Aorta (tissue), 5 donors: ENCODE measurements at regions not wholly inside any gene's neighbourhood (a gene's known extent, or its start where the extent isn't known, plus 50 kb on each side); places are given as distances from the start of the nearest gene placed in this dataset.

Experiments
- ATAC-seq: fragments of 200-7000 bp; cut with Tn5 transposase; one replicate; pipeline ENCODE4 v1.9.1; 2022; ENCODE audit warnings: moderate library complexity; ENCODE audit not compliant: low FRiP score
- DNase-seq, 2 donors: peaks; one replicate each; pipeline ENCODE4 v3.0.0-alpha.2; 2020
- H3K27ac ChIP-seq, 2 donors: one replicate each; pipeline ENCODE4 v1.5.1; 2013; ENCODE audit warnings: low read length in 2 of 2, mild to moderate bottlenecking in 2 of 2, moderate library complexity in 2 of 2, control low read depth in 1 of 2, inconsistent platforms in 1 of 2, low read depth in 1 of 2
- H3K27me3 ChIP-seq, 2 donors: one replicate each; pipeline ENCODE4 v1.6.1; 2013; ENCODE audit warnings: control low read depth in 1 of 2, low read length in 1 of 2, mild to moderate bottlenecking in 1 of 2, moderate library complexity in 1 of 2; ENCODE audit not compliant: insufficient read depth in 2 of 2, control insufficient read depth in 1 of 2
- H3K36me3 ChIP-seq, 2 donors: one replicate each; pipeline ENCODE4 v1.6.1; 2013; ENCODE audit warnings: control low read depth in 1 of 2, low read length in 1 of 2, mild to moderate bottlenecking in 1 of 2; ENCODE audit not compliant: insufficient read depth in 2 of 2, control insufficient read depth in 1 of 2
- H3K4me1 ChIP-seq, 2 donors: one replicate each; pipeline ENCODE4 v1.6.1; 2013; ENCODE audit warnings: low read length in 2 of 2, control low read depth in 1 of 2, mild to moderate bottlenecking in 1 of 2, moderate library complexity in 1 of 2; ENCODE audit not compliant: insufficient read depth in 2 of 2, control insufficient read depth in 1 of 2
- H3K4me3 ChIP-seq, 2 donors: one replicate each; pipeline ENCODE4 v1.5.1; 2013; ENCODE audit warnings: low read length in 2 of 2, control low read depth in 1 of 2, mild to moderate bottlenecking in 1 of 2
- H3K9me3 ChIP-seq: one replicate; pipeline ENCODE4 v1.6.1; 2013; ENCODE audit warnings: mild to moderate bottlenecking, low read length; ENCODE audit not compliant: control insufficient read depth
- WGBS, 2 donors: extraction: QIAGEN DNeasy Blood & Tissue Kit; methylation state at CpG; one replicate each; pipeline ENCODE4 v1.1.7; 2013; 5-methylcytosine and 5-hydroxymethylcytosine counted together
- intact Hi-C, 2 donors: fragments of 100-400 bp; cut with DNase I; formaldehyde crosslinking; loops; one replicate each; pipeline versions ENCODE4 v1.14.2 to v1.15.0; 2022
- donor health status: healthy with polysubstance abuse.
- donor health status: Bipolar disorder and iron deficiency.
- donor health status: DM: no; HTN: no; CAD: no.
- donor health status: DM: no; HTN: no; CAD: no.
- donor health status: DM: yes; HTN: yes; CAD: no.

GRCh38 chr2:14927021-14927564 lies 294.6 kb downstream of the LRATD1 start:
- intact Hi-C loops = no loop called here
- 71 to 81% methylated on average over 5 of the region's 5 CpGs for WGBS, 2 donors
- Histone ChIP-seq H3K4me1 (no peaks in the 10 kb centered on the region), H3K27ac (no peak overlapping the region), H3K4me3 (no peak overlapping the region), H3K36me3 (no peaks in the 10 kb centered on the region), H3K9me3 (peaks cover 2% of the 10 kb centered on the region), H3K27me3 (no peaks in the 10 kb centered on the region)
- no peak for DNase-seq
- no peak for ATAC-seq

- H3K27me3 ChIP-seq = no peaks in the 10 kb centered on the region
- no peaks in the 10 kb centered on the region for H3K36me3 ChIP-seq
- DNase-seq (no peak), ATAC-seq (no peak)
- peaks cover 2% of the 10 kb centered on the region for H3K9me3 ChIP-seq
- intact Hi-C loops = no loop called here
- H3K27ac ChIP-seq = no peak overlapping the region
- no peak overlapping the region for H3K4me3 ChIP-seq
- no peaks in the 10 kb centered on the region for H3K4me1 ChIP-seq
- WGBS, 2 donors = 68 to 69% methylated on average over 1 of the region's 1 CpG
These were observed 295.5 kb downstream of the LRATD1 start for GRCh38 chr2:14928056-14928455.

DNA sequence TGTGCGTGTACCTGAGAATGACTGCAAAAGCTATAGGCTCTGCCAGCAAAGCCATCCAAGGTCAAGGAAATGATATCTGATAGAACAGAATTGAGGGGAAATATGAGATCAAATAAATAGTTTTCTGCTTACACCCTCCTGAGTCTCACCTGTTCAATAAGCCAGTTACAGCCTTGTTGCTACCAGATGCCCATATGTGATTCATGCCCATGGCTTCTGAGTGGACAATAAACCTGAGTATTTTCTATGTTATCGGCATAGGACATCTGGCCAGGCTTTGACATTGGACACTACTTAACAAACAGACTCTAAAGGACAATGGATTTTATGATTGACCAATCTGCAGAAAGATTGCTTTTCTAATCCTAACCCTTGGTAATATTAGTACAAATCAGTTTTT lies 297.9 kb downstream of the LRATD1 start:
- intact Hi-C loops = no loop called here
- DNase-seq (no peak), ATAC-seq (no peak)
- H3K4me3 ChIP-seq = no peak overlapping the region
- no peaks in the 10 kb centered on the region for H3K4me1 ChIP-seq
- peaks cover 2% of the 10 kb centered on the region for H3K9me3 ChIP-seq
- no peaks in the 10 kb centered on the region for H3K27me3 ChIP-seq
- WGBS, 2 donors = 99 to 100% methylated on average over 2 of the region's 2 CpGs
- no peak overlapping the region for H3K27ac ChIP-seq
- no peaks in the 10 kb centered on the region for H3K36me3 ChIP-seq

DNA sequence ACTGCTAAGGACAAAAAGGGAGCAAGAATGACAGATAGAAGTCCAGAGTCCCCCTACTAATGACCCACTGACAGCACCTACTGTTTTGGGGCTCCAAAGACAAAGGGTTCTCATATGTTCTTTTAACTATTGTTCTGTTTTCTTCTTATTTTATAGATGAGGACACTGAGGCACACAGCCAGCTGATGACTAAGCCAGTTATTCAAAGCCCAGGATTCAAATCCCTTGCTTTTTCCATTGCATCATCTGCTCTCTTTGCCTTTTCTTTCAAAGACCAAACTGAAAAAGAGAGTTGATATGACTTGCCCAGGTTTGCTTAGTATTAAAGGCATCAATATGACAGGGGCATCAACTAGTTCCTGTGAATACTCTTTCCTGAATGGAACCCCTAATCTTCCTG lies 299.8 kb downstream of the LRATD1 start:
- H3K9me3 ChIP-seq = peaks cover 8% of the 10 kb centered on the region
- no peaks in the 10 kb centered on the region for H3K27me3 ChIP-seq
- intact Hi-C loops = no loop called here
- H3K4me3 ChIP-seq = no peak overlapping the region
- no peak overlapping the region for H3K27ac ChIP-seq
- ATAC-seq = no peak
- DNase-seq = no peak
- H3K36me3 ChIP-seq = no peaks in the 10 kb centered on the region
- no peaks in the 10 kb centered on the region for H3K4me1 ChIP-seq

DNA sequence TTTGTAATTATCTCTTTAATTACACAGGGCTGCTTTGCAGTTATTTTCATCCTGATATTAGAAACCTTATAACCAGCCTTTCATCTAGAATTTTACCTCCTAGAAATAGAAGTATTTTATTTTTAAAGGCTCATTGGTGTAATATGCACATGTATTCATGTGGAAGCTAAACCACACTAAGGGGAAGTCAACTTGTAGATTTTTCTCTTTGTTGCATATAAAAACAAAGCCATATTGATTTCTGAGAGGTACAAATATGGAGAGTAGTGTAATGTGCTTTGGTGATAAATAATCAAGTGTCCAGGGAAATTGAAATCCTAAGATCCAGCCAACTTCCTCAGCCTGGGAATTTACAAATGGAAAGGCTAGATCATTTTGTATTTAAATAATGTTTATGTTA lies 301.2 kb downstream of the LRATD1 start:
- Histone ChIP-seq H3K4me3 (no peak overlapping the region), H3K4me1 (no peaks in the 10 kb centered on the region), H3K27me3 (no peaks in the 10 kb centered on the region), H3K36me3 (no peaks in the 10 kb centered on the region), H3K9me3 (peaks cover 11% of the 10 kb centered on the region), H3K27ac (no peak overlapping the region)
- ATAC-seq (no peak), DNase-seq (no peak)
- intact Hi-C loops = no loop called here

DNA sequence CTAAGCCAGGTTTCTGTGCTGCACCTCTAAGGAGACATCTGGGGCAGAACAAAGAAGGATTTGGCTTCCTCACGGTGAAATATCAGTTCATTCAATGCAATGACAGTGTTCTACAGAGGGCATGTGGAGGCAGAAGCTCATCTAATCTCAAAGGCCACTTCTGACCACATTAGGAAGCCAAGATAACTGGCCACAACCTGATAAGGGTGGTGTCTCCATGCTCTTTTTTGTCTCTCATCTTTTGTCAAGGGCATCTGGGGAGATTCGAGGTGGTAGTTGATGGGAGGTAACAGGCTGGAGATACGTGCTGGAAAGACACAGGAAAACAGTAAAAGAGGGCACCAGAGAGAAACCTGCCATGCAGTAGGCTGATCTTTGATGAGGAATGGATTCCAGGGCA lies 303.9 kb downstream of the LRATD1 start:
- WGBS, 2 donors = 75 to 79% methylated on average over 3 of the region's 3 CpGs
- no peaks in the 10 kb centered on the region for H3K4me1 ChIP-seq

DNA sequence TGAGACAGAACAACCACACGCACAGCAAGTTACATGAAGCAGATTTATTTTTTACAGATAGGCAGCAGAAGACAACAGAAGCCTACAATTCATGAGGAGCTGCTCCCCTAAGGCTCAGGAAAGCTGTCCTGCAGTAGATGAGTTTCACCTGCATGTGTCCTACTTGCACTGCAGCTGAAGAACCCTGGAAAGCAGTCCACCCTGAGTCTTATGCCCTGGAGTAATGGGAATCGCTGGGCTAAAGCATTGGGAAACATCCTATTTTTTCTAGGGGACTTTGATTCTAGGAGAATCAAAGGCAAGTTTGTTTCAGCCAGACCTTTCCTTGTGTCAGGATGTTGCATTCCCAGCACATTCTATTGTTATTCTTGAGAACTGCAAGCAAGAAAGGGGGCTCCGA lies 304.8 kb downstream of the LRATD1 start:
- no peak for DNase-seq
- Histone ChIP-seq H3K36me3 (no peaks in the 10 kb centered on the region), H3K4me3 (no peak overlapping the region), H3K9me3 (peaks cover 8% of the 10 kb centered on the region), H3K27ac (no peak overlapping the region), H3K4me1 (no peaks in the 10 kb centered on the region), H3K27me3 (no peaks in the 10 kb centered on the region)
- no peak for ATAC-seq
- WGBS, 2 donors = 86 to 88% methylated on average over 3 of the region's 3 CpGs
- intact Hi-C loops = no loop called here

More for the DNA sequence above, 303.9 kb downstream of the LRATD1 start:
- DNase-seq = no peak
- intact Hi-C loops = no loop called here
- H3K4me3 ChIP-seq = no peak overlapping the region
- no peak overlapping the region for H3K27ac ChIP-seq
- no peaks in the 10 kb centered on the region for H3K27me3 ChIP-seq
- H3K36me3 ChIP-seq = no peaks in the 10 kb centered on the region
- ATAC-seq = no peak
- H3K9me3 ChIP-seq = peaks cover 9% of the 10 kb centered on the region

GRCh38 chr2:14941151-14941631 lies 308.7 kb downstream of the LRATD1 start:
- Histone ChIP-seq H3K27me3 (no peaks in the 10 kb centered on the region), H3K4me3 (no peak overlapping the region), H3K4me1 (no peaks in the 10 kb centered on the region), H3K9me3 (peaks cover 8% of the 10 kb centered on the region), H3K36me3 (no peaks in the 10 kb centered on the region), H3K27ac (no peak overlapping the region)
- WGBS, 2 donors = 48 to 64% methylated on average over 4 of the region's 4 CpGs
- intact Hi-C loops = no loop called here
- no peak for ATAC-seq
- DNase-seq = no peak

- 85 to 88% methylated on average over 3 of the region's 3 CpGs for WGBS, 2 donors
- Histone ChIP-seq H3K27me3 (no peaks in the 10 kb centered on the region), H3K4me1 (no peaks in the 10 kb centered on the region), H3K36me3 (no peaks in the 10 kb centered on the region), H3K9me3 (no peaks in the 10 kb centered on the region), H3K27ac (no peak overlapping the region), H3K4me3 (no peak overlapping the region)
- DNase-seq (no peak), ATAC-seq (no peak)
- intact Hi-C loops = no loop called here
These were observed 310.5 kb downstream of the LRATD1 start for GRCh38 chr2:14942987-14943386.
